ENCODE measurements at regions not wholly inside any gene's neighbourhood (a gene's known extent, or its start where the extent isn't known, plus 50 kb on each side); places are given as distances from the start of the nearest gene placed in this dataset.

- TF ChIP-seq EZH2 (IDR thresholded peaks at IDR 0.05), result no peak
- no peak for TF ChIP-seq ELF1 (IDR thresholded peaks at IDR 0.05; ENCODE audit: borderline replicate concordance, low read depth)
- TF ChIP-seq POLR2AphosphoS5 (IDR thresholded peaks at IDR 0.05; ENCODE audit: low read depth, low read length), result no peak
- no peak for TF ChIP-seq REST (IDR thresholded peaks at IDR 0.05; ENCODE audit: low read depth)
- TF ChIP-seq ZBTB33 (IDR thresholded peaks at IDR 0.05; ENCODE audit: extremely low read depth, insufficient replicate concordance, low read length), result no peak
- no peak for TF ChIP-seq EGR1 (IDR thresholded peaks at IDR 0.05; ENCODE audit: low read depth)
- no peak for TF ChIP-seq CTCF (IDR thresholded peaks at IDR 0.05 in 2 of 3, conservative IDR thresholded peaks at IDR 0.05 in 1 of 3; ENCODE audit: borderline replicate concordance in 1 of 3, insufficient read depth in 1 of 3, low read depth in 2 of 3, low read length in 2 of 3)
- TF ChIP-seq ZNF274 (IDR thresholded peaks at IDR 0.05; ENCODE audit: low read depth, low read length), result no peak
- no peak for TF ChIP-seq POLR2A (IDR thresholded peaks at IDR 0.05; ENCODE audit: borderline replicate concordance, extremely low read depth, insufficient read depth, insufficient read length)
- no peak for TF ChIP-seq CEBPB (IDR thresholded peaks at IDR 0.05; ENCODE audit: low read depth)
Measured at GRCh38 chr5:152004095-152004494, 79.4 kb upstream of the GLRA1 start.

Measured in HCT116 (cell line).